ENCODE measurements at regions not wholly inside any gene's neighbourhood (a gene's known extent, or its start where the extent isn't known, plus 50 kb on each side); places are given as distances from the start of the nearest gene placed in this dataset.

- TF ChIP-seq CTCF (IDR thresholded peaks at IDR 0.05) (no peak), POLR2A (IDR thresholded peaks at IDR 0.05) (no peak)
Measured at GRCh38 chr13:105432438-105432837, 1103.0 kb downstream of the EFNB2 start.

All from thyroid gland (tissue), 4 donors.